ENCODE measurements at regions not wholly inside any gene's neighbourhood (a gene's known extent, or its start where the extent isn't known, plus 50 kb on each side); places are given as distances from the start of the nearest gene placed in this dataset.

DNA sequence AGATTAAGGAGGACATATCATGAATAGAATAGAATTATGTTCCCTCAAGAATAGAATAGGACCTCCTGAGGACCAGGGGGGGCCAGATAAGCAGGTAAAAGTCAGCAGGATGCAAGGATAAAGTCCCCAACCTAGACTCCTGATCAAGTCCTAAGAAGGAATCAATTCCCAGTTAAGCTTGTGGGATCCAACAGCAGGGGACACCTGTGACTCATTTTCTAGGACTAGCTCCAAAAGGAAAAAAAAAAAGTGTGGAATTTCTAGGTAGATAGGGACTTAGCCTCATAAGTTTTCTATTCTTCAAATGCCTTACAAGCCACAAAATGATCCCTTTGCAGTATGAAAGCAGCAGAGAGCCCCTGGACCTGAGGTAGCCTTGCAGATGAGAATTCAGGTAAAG, 336.2 kb downstream of the WDR11 start:
- H3K4me3 Mint-ChIP-seq, result no peak overlapping the region
- no peaks in the 10 kb centered on the region for H3K9me3 Mint-ChIP-seq
- POLR2A ChIA-PET, result no interaction called here
- H3K27ac Mint-ChIP-seq, result no peak overlapping the region
- H3K4me1 Mint-ChIP-seq, result no peaks in the 10 kb centered on the region
- no peak for DNase-seq
- CTCF ChIA-PET, result interaction anchor here (1.0 kb wide), 1 partner anchor 9 kb away, joined by 3 read pairs; no protein-coding TSS in a partner anchor
- H3K27me3 Mint-ChIP-seq, result no peaks in the 10 kb centered on the region
- no peaks in the 10 kb centered on the region for H3K36me3 Mint-ChIP-seq (ENCODE audit: low read depth)

- H3K27me3 Mint-ChIP-seq, result no peaks in the 10 kb centered on the region
- H3K9me3 Mint-ChIP-seq, result no peaks in the 10 kb centered on the region
- no peak overlapping the region for H3K4me3 Mint-ChIP-seq
These were observed 336.8 kb downstream of the WDR11 start for GRCh38 chr10:121188005-121188404.

GRCh38 chr10:121189066-121189465, 337.9 kb downstream of the WDR11 start:
- Mint-ChIP-seq H3K27ac (no peak overlapping the region), H3K9me3 (no peaks in the 10 kb centered on the region), H3K4me3 (no peak overlapping the region), H3K36me3 (ENCODE audit: low read depth) (no peaks in the 10 kb centered on the region), H3K27me3 (no peaks in the 10 kb centered on the region), H3K4me1 (no peaks in the 10 kb centered on the region)
- DNase-seq, result no peak
- ChIA-PET POLR2A (interaction anchor here (0.7 kb wide), 1 partner anchor 691 kb away, joined by 8 read pairs; no protein-coding TSS in a partner anchor), CTCF (no interaction called here)

More at GRCh38 chr10:121188005-121188404, 336.8 kb downstream of the WDR11 start:
- no peak overlapping the region for H3K27ac Mint-ChIP-seq
- no peaks in the 10 kb centered on the region for H3K4me1 Mint-ChIP-seq
- H3K36me3 Mint-ChIP-seq (ENCODE audit: low read depth), result no peaks in the 10 kb centered on the region
- no peak for DNase-seq
- ChIA-PET POLR2A (no interaction called here), CTCF (interaction anchor here (1.0 kb wide), 1 partner anchor 9 kb away, joined by 3 read pairs; no protein-coding TSS in a partner anchor)

DNA sequence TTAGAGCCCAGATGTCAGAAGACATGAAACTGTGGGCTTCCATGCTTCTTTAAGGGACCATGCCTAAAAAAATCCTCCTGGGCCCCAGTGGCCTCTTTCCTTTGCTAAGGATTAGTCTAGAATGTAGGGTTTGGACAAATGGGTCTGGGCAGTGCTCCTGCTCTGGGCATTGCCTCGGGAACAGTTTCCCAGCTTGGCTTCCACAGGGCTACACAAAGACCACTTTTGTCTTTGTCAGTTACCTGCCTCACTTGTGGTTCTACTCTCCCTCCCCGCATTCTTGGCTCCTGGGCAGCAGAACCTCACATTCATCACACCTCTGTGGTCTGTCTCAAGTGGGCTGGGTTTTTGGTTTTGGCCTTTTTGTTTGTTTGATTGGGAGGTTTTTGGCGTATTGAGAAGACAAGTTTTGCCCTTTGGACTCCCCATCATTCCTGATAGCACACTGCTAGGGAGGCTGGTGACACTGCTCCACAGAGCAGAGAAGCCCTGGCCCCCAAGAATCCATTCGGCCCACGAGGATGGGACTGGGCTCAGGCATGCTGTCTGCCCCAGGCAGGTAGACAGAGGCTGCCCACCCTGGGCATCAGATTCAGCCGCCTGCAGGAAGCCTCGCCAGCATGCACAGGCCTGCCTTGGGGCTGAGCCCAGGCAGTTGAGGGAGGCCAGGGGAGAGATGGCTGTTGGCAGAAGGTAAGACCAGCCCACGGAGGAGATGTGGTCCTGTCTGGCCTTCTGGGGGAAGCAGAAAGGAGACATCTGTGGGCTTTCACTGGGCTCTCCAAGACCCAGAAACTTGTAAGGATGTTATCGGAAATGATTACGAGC, 343.7 kb downstream of the WDR11 start:
- H3K27ac Mint-ChIP-seq, result no peak overlapping the region
- no peaks in the 10 kb centered on the region for H3K4me1 Mint-ChIP-seq
- no peak for DNase-seq
- POLR2A ChIA-PET, result no interaction called here
- no peaks in the 10 kb centered on the region for H3K27me3 Mint-ChIP-seq
- CTCF ChIA-PET, result interaction anchor here (0.5 kb wide), 1 partner anchor 841 kb away, joined by 3 read pairs; no protein-coding TSS in a partner anchor
- H3K4me3 Mint-ChIP-seq, result no peak overlapping the region
- no peaks in the 10 kb centered on the region for H3K9me3 Mint-ChIP-seq
- H3K36me3 Mint-ChIP-seq (ENCODE audit: low read depth), result no peaks in the 10 kb centered on the region

- POLR2A ChIA-PET, result no interaction called here
- Mint-ChIP-seq H3K27ac (no peak overlapping the region), H3K27me3 (no peaks in the 10 kb centered on the region)
These were observed 344.4 kb downstream of the WDR11 start for GRCh38 chr10:121195524-121195910.

DNA sequence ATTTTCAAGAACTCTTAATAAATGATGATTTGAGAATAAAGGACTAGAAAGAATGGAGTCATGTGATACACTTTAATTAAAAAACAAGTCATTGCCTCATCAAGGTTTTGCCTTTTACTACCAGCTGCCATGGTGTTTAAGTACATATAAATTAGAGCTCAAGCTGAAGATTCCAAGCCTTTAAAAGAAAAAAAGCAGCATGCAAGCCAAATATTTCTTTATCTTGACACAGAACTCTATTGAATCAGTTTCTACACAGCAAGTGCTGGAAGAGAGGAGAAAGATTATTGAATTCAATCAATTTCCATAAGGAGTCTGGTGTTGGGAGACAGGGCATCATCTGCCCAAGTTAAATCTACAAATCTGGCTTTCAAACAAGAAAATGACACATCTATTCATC, 347.9 kb downstream of the WDR11 start:
- no peaks in the 10 kb centered on the region for H3K36me3 Mint-ChIP-seq (ENCODE audit: low read depth)
- no peaks in the 10 kb centered on the region for H3K27me3 Mint-ChIP-seq
- H3K27ac Mint-ChIP-seq, result no peak overlapping the region
- no peaks in the 10 kb centered on the region for H3K9me3 Mint-ChIP-seq
- ChIA-PET CTCF (no interaction called here), POLR2A (no interaction called here)
- H3K4me3 Mint-ChIP-seq, result no peak overlapping the region
- no peaks in the 10 kb centered on the region for H3K4me1 Mint-ChIP-seq
- DNase-seq, result no peak

More at GRCh38 chr10:121195524-121195910, 344.4 kb downstream of the WDR11 start:
- H3K4me1 Mint-ChIP-seq, result no peaks in the 10 kb centered on the region
- H3K9me3 Mint-ChIP-seq, result no peaks in the 10 kb centered on the region
- H3K36me3 Mint-ChIP-seq (ENCODE audit: low read depth), result no peaks in the 10 kb centered on the region
- CTCF ChIA-PET, result interaction anchor here (0.5 kb wide), 1 partner anchor 841 kb away, joined by 3 read pairs; no protein-coding TSS in a partner anchor
- no peak overlapping the region for H3K4me3 Mint-ChIP-seq
- DNase-seq, result no peak

GRCh38 chr10:121205625-121206024, 354.5 kb downstream of the WDR11 start:
- H3K4me1 Mint-ChIP-seq, result no peaks in the 10 kb centered on the region
- DNase-seq, result no peak
- H3K27ac Mint-ChIP-seq, result no peak overlapping the region
- ChIA-PET CTCF (no interaction called here), POLR2A (no interaction called here)
- H3K27me3 Mint-ChIP-seq, result no peaks in the 10 kb centered on the region
- H3K36me3 Mint-ChIP-seq (ENCODE audit: low read depth), result no peaks in the 10 kb centered on the region
- no peaks in the 10 kb centered on the region for H3K9me3 Mint-ChIP-seq
- H3K4me3 Mint-ChIP-seq, result no peak overlapping the region

DNA sequence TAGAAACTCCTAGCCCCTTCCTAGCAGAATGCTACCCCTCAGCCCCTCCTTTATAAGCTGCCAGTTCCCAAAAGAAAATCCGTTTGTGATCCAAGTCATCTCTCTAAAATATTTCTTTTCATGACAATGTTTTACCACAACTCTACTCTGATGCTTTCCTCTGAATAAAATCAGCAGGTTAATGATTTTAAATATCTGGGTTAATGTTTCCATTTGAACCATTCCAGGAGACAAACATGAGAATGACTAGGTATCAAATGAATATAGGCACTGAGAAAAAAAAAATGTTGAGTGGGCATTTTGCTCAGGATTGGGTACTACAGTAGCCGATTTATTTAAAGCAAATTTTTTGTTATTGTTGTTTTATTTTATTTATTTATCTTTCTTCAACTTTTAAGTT, 360.3 kb downstream of the WDR11 start:
- POLR2A ChIA-PET, result no interaction called here
- DNase-seq, result no peak
- Mint-ChIP-seq H3K36me3 (ENCODE audit: low read depth) (no peaks in the 10 kb centered on the region), H3K27ac (no peak overlapping the region), H3K9me3 (no peaks in the 10 kb centered on the region), H3K4me3 (no peak overlapping the region), H3K27me3 (no peaks in the 10 kb centered on the region), H3K4me1 (no peaks in the 10 kb centered on the region)
- CTCF ChIA-PET, result no interaction called here

GRCh38 chr10:121213437-121213836, 362.3 kb downstream of the WDR11 start:
- ChIA-PET CTCF (no interaction called here), POLR2A (no interaction called here)
- no peaks in the 10 kb centered on the region for H3K36me3 Mint-ChIP-seq (ENCODE audit: low read depth)
- H3K9me3 Mint-ChIP-seq, result no peaks in the 10 kb centered on the region
- H3K4me3 Mint-ChIP-seq, result no peak overlapping the region
- DNase-seq, result no peak
- no peaks in the 10 kb centered on the region for H3K27me3 Mint-ChIP-seq
- H3K27ac Mint-ChIP-seq, result no peak overlapping the region
- H3K4me1 Mint-ChIP-seq, result no peaks in the 10 kb centered on the region

- no peaks in the 10 kb centered on the region for H3K9me3 Mint-ChIP-seq
- DNase-seq, result no peak
- H3K27me3 Mint-ChIP-seq, result no peaks in the 10 kb centered on the region
- no peak overlapping the region for H3K4me3 Mint-ChIP-seq
- ChIA-PET CTCF (no interaction called here), POLR2A (no interaction called here)
- no peak overlapping the region for H3K27ac Mint-ChIP-seq
- no peaks in the 10 kb centered on the region for H3K4me1 Mint-ChIP-seq
- H3K36me3 Mint-ChIP-seq (ENCODE audit: low read depth), result no peaks in the 10 kb centered on the region
These were observed 365.1 kb downstream of the WDR11 start for GRCh38 chr10:121216295-121216694.

GRCh38 chr10:121216721-121217181, 365.6 kb downstream of the WDR11 start:
- no peaks in the 10 kb centered on the region for H3K27me3 Mint-ChIP-seq
- DNase-seq, result no peak
- no peaks in the 10 kb centered on the region for H3K4me1 Mint-ChIP-seq
- ChIA-PET CTCF (no interaction called here), POLR2A (no interaction called here)
- no peaks in the 10 kb centered on the region for H3K9me3 Mint-ChIP-seq
- no peak overlapping the region for H3K4me3 Mint-ChIP-seq
- H3K36me3 Mint-ChIP-seq (ENCODE audit: low read depth), result no peaks in the 10 kb centered on the region
- H3K27ac Mint-ChIP-seq, result no peak overlapping the region

DNA sequence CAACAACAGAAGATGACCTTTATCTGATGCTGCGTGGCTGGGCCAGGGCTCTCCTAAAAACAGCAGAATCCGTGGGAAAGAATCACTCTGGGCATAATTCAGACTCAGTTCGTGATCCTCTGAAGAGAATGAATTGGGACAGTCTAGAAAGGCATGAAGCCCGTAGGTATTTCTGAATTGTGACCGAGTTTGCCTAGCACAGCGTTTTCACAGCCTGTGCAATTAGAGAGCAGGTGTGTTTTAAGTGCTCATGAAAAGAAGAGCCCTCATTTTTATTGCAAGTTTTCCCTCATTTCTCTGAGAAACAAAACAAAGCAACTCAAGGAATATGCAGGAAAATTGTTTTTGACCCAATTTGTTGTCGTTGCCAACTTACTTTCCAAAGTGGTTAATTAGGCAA, 366.2 kb downstream of the WDR11 start:
- Mint-ChIP-seq H3K27me3 (no peaks in the 10 kb centered on the region), H3K36me3 (ENCODE audit: low read depth) (no peaks in the 10 kb centered on the region), H3K9me3 (no peaks in the 10 kb centered on the region), H3K4me3 (no peak overlapping the region), H3K27ac (no peak overlapping the region), H3K4me1 (no peaks in the 10 kb centered on the region)
- ChIA-PET POLR2A (no interaction called here), CTCF (no interaction called here)
- DNase-seq, result no peak

- ChIA-PET POLR2A (no interaction called here), CTCF (no interaction called here)
- Mint-ChIP-seq H3K4me3 (no peak overlapping the region), H3K36me3 (ENCODE audit: low read depth) (no peaks in the 10 kb centered on the region), H3K27ac (no peak overlapping the region), H3K27me3 (no peaks in the 10 kb centered on the region), H3K9me3 (no peaks in the 10 kb centered on the region), H3K4me1 (no peaks in the 10 kb centered on the region)
- DNase-seq, result no peak
These were observed 369.9 kb downstream of the WDR11 start for GRCh38 chr10:121221072-121221471.

GRCh38 chr10:121221991-121222390, 370.8 kb downstream of the WDR11 start:
- Mint-ChIP-seq H3K9me3 (no peaks in the 10 kb centered on the region), H3K27ac (no peak overlapping the region), H3K4me1 (no peaks in the 10 kb centered on the region), H3K4me3 (no peak overlapping the region), H3K36me3 (ENCODE audit: low read depth) (no peaks in the 10 kb centered on the region), H3K27me3 (no peaks in the 10 kb centered on the region)
- ChIA-PET CTCF (no interaction called here), POLR2A (no interaction called here)
- DNase-seq, result no peak

Data from activated CD4-positive, alpha-beta T cell treated with anti-CD3 and anti-CD28 coated beads, Interleukin-2, amount 10 ng/mL, durations not matched to agents 7 days and 5 days (primary cell).